OCI-LY7 (cell line): ENCODE measurements at regions not wholly inside any gene's neighbourhood (a gene's known extent, or its start where the extent isn't known, plus 50 kb on each side); places are given as distances from the start of the nearest gene placed in this dataset.
"Not testable (repeated sequence)": the region's sequence is repeated elsewhere in the genome, so short reads cannot be mapped to it uniquely, and the experiment has no call there.

ENCODE experiments used
- BruUV-seq: library from RNA; stranded (reverse); fragments of 400-500 nt; replicated peaks from 2 replicates; lab custom pipeline; 2021; lab: Mats Ljungman, UMichigan
- CTCF ChIA-PET: fragments of 300-600 bp; sonication (Branson Sonifier 250); formaldehyde crosslinking; loops from one replicate; lab custom pipeline; 2022; ENCODE audit warnings: antibody characterized with exemption; ENCODE audit not compliant: unreplicated experiment; lab: Charles Lee
- POLR2A ChIA-PET: fragments of 300-600 bp; sonication (Branson Sonifier 250); formaldehyde crosslinking; loops from one replicate; lab custom pipeline; 2022; ENCODE audit warnings: antibody characterized with exemption; lab: Charles Lee
- DNase-seq: peaks from one replicate; pipeline ENCODE4 v3.0.0-alpha.2; 2015; ENCODE audit warnings: low spot score
- H2AFZ ChIP-seq: fragments of 200-600 bp; sonication (generic), shearing (Covaris generic); 2 replicates; pipeline ENCODE4 v1.6.1; 2014; ENCODE audit warnings: mild to moderate bottlenecking, antibody characterized with exemption, low read length, moderate library complexity
- H3K27ac ChIP-seq: fragments of 200-600 bp; sonication (generic); 2 replicates; pipeline ENCODE4 v1.5.1; 2014; ENCODE audit warnings: mixed run types, low read depth, mild to moderate bottlenecking, moderate library complexity, low read length, inconsistent platforms; ENCODE audit not compliant: poor library complexity, severe bottlenecking
- H3K36me3 ChIP-seq: fragments of 200-600 bp; sonication (generic); 2 replicates; pipeline ENCODE4 v1.6.1; 2014; ENCODE audit warnings: mild to moderate bottlenecking, antibody characterized with exemption, low read length, moderate library complexity, mixed read lengths; ENCODE audit not compliant: insufficient read depth
- H3K4me1 ChIP-seq: fragments of 200-600 bp; sonication (generic); 2 replicates; pipeline ENCODE4 v1.5.1; 2014; ENCODE audit warnings: mild to moderate bottlenecking, low read length; ENCODE audit not compliant: insufficient read depth, poor library complexity, severe bottlenecking
- H3K4me2 ChIP-seq: fragments of 200-600 bp; sonication (generic); 2 replicates; pipeline ENCODE4 v1.6.1; 2014; ENCODE audit warnings: mild to moderate bottlenecking, low read length
- H3K4me3 ChIP-seq: fragments of 200-600 bp; sonication (generic); 2 replicates; pipeline ENCODE4 v1.5.1; 2014; ENCODE audit warnings: mild to moderate bottlenecking, low read depth, low read length; ENCODE audit not compliant: poor library complexity, severe bottlenecking
- H3K79me2 ChIP-seq: fragments of 200-600 bp; sonication (generic); 2 replicates; pipeline ENCODE4 v1.6.1; 2016; ENCODE audit warnings: low read depth, mild to moderate bottlenecking, low read length, moderate library complexity, mixed read lengths; ENCODE audit not compliant: insufficient read depth
- H3K9me2 ChIP-seq: fragments of 200-600 bp; sonication (generic); 2 replicates; pipeline ENCODE4 v1.6.1; 2016; ENCODE audit warnings: mild to moderate bottlenecking, low read length, mixed read lengths; ENCODE audit not compliant: insufficient read depth
- H3K9me3 ChIP-seq: fragments of 200-600 bp; sonication (generic); 2 replicates; pipeline ENCODE4 v1.6.1; 2014; ENCODE audit warnings: mild to moderate bottlenecking, mixed run types, low read length, mixed read lengths
- H4K20me1 ChIP-seq: fragments of 200-600 bp; sonication (generic); 2 replicates; pipeline ENCODE4 v1.6.1; 2014; ENCODE audit warnings: mild to moderate bottlenecking, antibody characterized with exemption, low read length, moderate library complexity, mixed read lengths; ENCODE audit not compliant: insufficient read depth
- CTCF ChIP-seq: fragments of 200-600 bp; sonication (generic); conservative IDR thresholded peaks from 2 replicates; pipeline ENCODE4 v1.5.1; 2014; ENCODE audit warnings: mild to moderate bottlenecking, antibody characterized with exemption, low read length, moderate library complexity, mixed read lengths
- EZH2phosphoT487 ChIP-seq: fragments of 200-600 bp; sonication (generic); IDR thresholded peaks from 2 replicates; pipeline ENCODE4 v1.6.1; 2018; ENCODE audit warnings: low read depth, borderline replicate concordance, mild to moderate bottlenecking, mixed run types, antibody characterized with exemption, low read length, moderate library complexity, mixed read lengths
- intact Hi-C: fragments of 100-400 bp; cut with micrococcal nuclease; formaldehyde crosslinking; loops from one replicate; pipeline ENCODE4 v1.10.0; 2022; ENCODE audit not compliant: unreplicated experiment

GRCh38 chr4:28062562-28062961, 1201.9 kb downstream of the STIM2 start:
- POLR2A ChIA-PET = no interaction called here
- no TSS peak for BruUV-seq
- Histone ChIP-seq H4K20me1 (no peaks in the 10 kb centered on the region), H3K9me2 (no peaks in the 10 kb centered on the region), H3K36me3 (no peaks in the 10 kb centered on the region), H3K9me3 (no peaks in the 10 kb centered on the region), H3K4me1 (no peaks in the 10 kb centered on the region), H3K27ac (no peak overlapping the region), H3K4me3 (no peak overlapping the region), H2AFZ (no peak overlapping the region), H3K4me2 (no peak overlapping the region), H3K79me2 (no peaks in the 10 kb centered on the region)
- DNase-seq = no peak
- TF ChIP-seq EZH2phosphoT487 = no peak
- no peak for TF ChIP-seq CTCF
- CTCF ChIA-PET = no interaction called here
- intact Hi-C loops = no loop called here

GRCh38 chr4:28073860-28074555, 1213.4 kb downstream of the STIM2 start:
- Histone ChIP-seq H2AFZ (no peak overlapping the region), H3K4me3 (no peak overlapping the region), H3K4me2 (no peak overlapping the region), H3K4me1 (no peaks in the 10 kb centered on the region), H3K27ac (no peak overlapping the region), H4K20me1 (no peaks in the 10 kb centered on the region), H3K36me3 (no peaks in the 10 kb centered on the region), H3K79me2 (no peaks in the 10 kb centered on the region), H3K9me3 (no peaks in the 10 kb centered on the region), H3K9me2 (no peaks in the 10 kb centered on the region)
- DNase-seq = no peak
- intact Hi-C loops = no loop called here
- ChIA-PET POLR2A (no interaction called here), CTCF (no interaction called here)
- no TSS peak for BruUV-seq
- TF ChIP-seq EZH2phosphoT487 (no peak), CTCF (no peak)

GRCh38 chr4:28075401-28075956, 1214.8 kb downstream of the STIM2 start:
- H3K4me2 ChIP-seq = no peak overlapping the region
- POLR2A ChIA-PET = no interaction called here
- no peak overlapping the region for H3K27ac ChIP-seq
- H3K79me2 ChIP-seq = no peaks in the 10 kb centered on the region
- CTCF ChIA-PET = no interaction called here
- intact Hi-C loops = no loop called here
- H3K9me3 ChIP-seq = no peaks in the 10 kb centered on the region
- BruUV-seq = no TSS peak
- H4K20me1 ChIP-seq = no peaks in the 10 kb centered on the region
- no peaks in the 10 kb centered on the region for H3K9me2 ChIP-seq
- TF ChIP-seq CTCF (no peak), EZH2phosphoT487 (no peak)
- no peak overlapping the region for H3K4me3 ChIP-seq
- no peaks in the 10 kb centered on the region for H3K36me3 ChIP-seq
- H3K4me1 ChIP-seq = no peaks in the 10 kb centered on the region
- no peak overlapping the region for H2AFZ ChIP-seq
- DNase-seq = no peak

- H4K20me1 ChIP-seq, CTCF ChIA-PET, H3K4me3 ChIP-seq, intact Hi-C loops, H3K4me2 ChIP-seq, H3K9me3 ChIP-seq, H3K79me2 ChIP-seq, H3K27ac ChIP-seq, H3K4me1 ChIP-seq, BruUV-seq, H2AFZ ChIP-seq, H3K9me2 ChIP-seq, DNase-seq, H3K36me3 ChIP-seq: not testable (repeated sequence)
- POLR2A ChIA-PET = interaction anchor here (0.6 kb wide), 1 partner anchor 13 kb away, joined by 3 read pairs; no protein-coding TSS in a partner anchor
Observed at GRCh38 chr4:28077203-28077602, 1216.6 kb downstream of the STIM2 start.
